Karpas-422 (cell line): ENCODE measurements at regions not wholly inside any gene's neighbourhood (a gene's known extent, or its start where the extent isn't known, plus 50 kb on each side); places are given as distances from the start of the nearest gene placed in this dataset.

Source experiments
- DNase-seq: peaks from one replicate; pipeline ENCODE4 v3.0.0-alpha.2; 2015
- H2AFZ ChIP-seq: fragments of 200-600 bp; sonication (generic); 2 replicates; pipeline ENCODE4 v1.6.1; 2014; ENCODE audit warnings: antibody characterized with exemption, low read length, mixed read lengths
- H3K27ac ChIP-seq: fragments of 200-600 bp; sonication (generic); 2 replicates; pipeline ENCODE4 v1.5.1; 2014; ENCODE audit warnings: mild to moderate bottlenecking, low read length, moderate library complexity
- H3K27me3 ChIP-seq: fragments of 200-600 bp; sonication (generic); 2 replicates; pipeline ENCODE4 v1.6.1; 2014; ENCODE audit warnings: low read length, mixed read lengths
- H3K36me3 ChIP-seq: fragments of 200-600 bp; sonication (generic); 2 replicates; pipeline ENCODE4 v1.6.1; 2014; ENCODE audit warnings: low read length, mixed read lengths; ENCODE audit not compliant: insufficient read depth
- H3K4me1 ChIP-seq: fragments of 200-600 bp; sonication (generic); 2 replicates; pipeline ENCODE4 v1.6.1; 2014; ENCODE audit warnings: mild to moderate bottlenecking, low read length, mixed read lengths
- H3K4me2 ChIP-seq: fragments of 200-600 bp; sonication (generic); 2 replicates; pipeline ENCODE4 v1.6.1; 2014; ENCODE audit warnings: low read length, low read depth, mild to moderate bottlenecking; ENCODE audit not compliant: poor library complexity, severe bottlenecking
- H3K4me3 ChIP-seq: fragments of 200-600 bp; sonication (generic); 2 replicates; pipeline ENCODE4 v1.5.1; 2014; ENCODE audit warnings: mild to moderate bottlenecking, antibody characterized with exemption, low read length, mixed read lengths
- H3K79me2 ChIP-seq: fragments of 200-600 bp; sonication (generic); 2 replicates; pipeline ENCODE4 v1.6.1; 2014; ENCODE audit warnings: mild to moderate bottlenecking, low read length, mixed read lengths
- H3K9ac ChIP-seq: fragments of 200-600 bp; sonication (generic); 2 replicates; pipeline ENCODE4 v1.6.0; 2014; ENCODE audit warnings: low read length
- H3K9me2 ChIP-seq: fragments of 200-600 bp; sonication (generic), shearing (Covaris generic); replicated peaks from 2 replicates; pipeline ENCODE4 v1.6.0; 2014; ENCODE audit warnings: mild to moderate bottlenecking, low read length, moderate library complexity; ENCODE audit not compliant: insufficient read depth
- H3K9me3 ChIP-seq: fragments of 300-700, 200-600 bp; sonication (generic); 2 replicates; pipeline ENCODE4 v1.6.1; 2014; ENCODE audit warnings: low read length, mixed read lengths
- H4K20me1 ChIP-seq: fragments of 200-600 bp; sonication (generic); 2 replicates; pipeline ENCODE4 v1.6.1; 2014; ENCODE audit warnings: mild to moderate bottlenecking, antibody characterized with exemption, low read length, low read depth; ENCODE audit not compliant: insufficient read depth

GRCh38 chr12:30874455-30875321 is 51.9 kb upstream of the TSPAN11 start:
- no peak overlapping the region for H3K4me2 ChIP-seq
- no peak for DNase-seq
- H3K4me1 ChIP-seq: no peaks in the 10 kb centered on the region
- H3K36me3 ChIP-seq: no peaks in the 10 kb centered on the region
- H3K9me2 ChIP-seq: no peaks in the 10 kb centered on the region
- no peak overlapping the region for H3K9ac ChIP-seq
- no peaks in the 10 kb centered on the region for H3K9me3 ChIP-seq
- H4K20me1 ChIP-seq: no peaks in the 10 kb centered on the region
- H2AFZ ChIP-seq: no peak overlapping the region
- H3K27me3 ChIP-seq: no peaks in the 10 kb centered on the region
- no peak overlapping the region for H3K4me3 ChIP-seq
- H3K79me2 ChIP-seq: no peaks in the 10 kb centered on the region
- H3K27ac ChIP-seq: no peak overlapping the region

DNA sequence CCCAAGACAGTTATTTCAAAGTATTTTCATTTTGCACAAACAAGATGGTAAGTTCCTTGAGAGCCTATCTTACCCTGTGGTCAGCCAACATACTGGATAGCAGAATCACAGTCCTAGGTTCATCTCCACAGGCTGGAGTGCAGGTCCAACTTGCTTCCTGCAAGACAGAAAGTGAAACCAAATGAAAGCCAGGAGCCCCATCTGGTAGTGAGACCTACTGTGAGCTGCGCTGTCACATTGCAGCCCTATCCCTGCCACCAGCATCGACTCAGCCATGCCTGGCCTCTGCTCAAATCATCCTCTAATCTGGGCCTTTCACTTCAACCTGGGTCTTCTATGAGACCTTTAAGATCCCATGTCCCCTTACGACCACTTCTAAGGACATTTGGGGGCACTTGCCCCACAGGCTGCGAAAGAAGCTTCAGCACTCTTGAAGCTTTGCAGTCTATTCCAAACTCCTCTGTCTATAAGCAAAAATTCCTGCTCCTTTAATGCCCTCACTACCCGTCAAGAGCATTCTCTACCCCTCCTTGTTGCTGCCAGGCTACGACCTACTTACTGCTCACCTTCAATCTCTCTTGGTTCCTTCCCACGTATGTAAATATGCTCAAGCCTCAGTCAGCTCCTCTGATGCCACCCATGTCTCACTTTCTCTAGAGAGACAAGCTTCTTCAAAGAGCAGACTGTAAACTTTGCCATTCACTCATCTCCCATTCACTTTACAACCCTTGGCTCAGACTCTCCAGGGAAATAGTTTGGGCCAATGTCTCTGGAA is 55.9 kb upstream of the TSPAN11 start:
- no peaks in the 10 kb centered on the region for H3K79me2 ChIP-seq
- H3K9me3 ChIP-seq: no peaks in the 10 kb centered on the region
- H3K9me2 ChIP-seq: no peaks in the 10 kb centered on the region
- H4K20me1 ChIP-seq: no peaks in the 10 kb centered on the region
- no peaks in the 10 kb centered on the region for H3K4me1 ChIP-seq
- no peak overlapping the region for H3K4me3 ChIP-seq
- no peak overlapping the region for H2AFZ ChIP-seq
- DNase-seq: no peak
- no peak overlapping the region for H3K4me2 ChIP-seq
- H3K27me3 ChIP-seq: no peaks in the 10 kb centered on the region
- H3K9ac ChIP-seq: no peak overlapping the region
- H3K36me3 ChIP-seq: no peaks in the 10 kb centered on the region
- H3K27ac ChIP-seq: no peak overlapping the region

- H3K27ac ChIP-seq: no peak overlapping the region
- H3K4me3 ChIP-seq: no peak overlapping the region
- H3K36me3 ChIP-seq: no peaks in the 10 kb centered on the region
- H4K20me1 ChIP-seq: no peaks in the 10 kb centered on the region
- no peaks in the 10 kb centered on the region for H3K9me2 ChIP-seq
- no peak for DNase-seq
- H2AFZ ChIP-seq: no peak overlapping the region
- no peaks in the 10 kb centered on the region for H3K4me1 ChIP-seq
- no peak overlapping the region for H3K4me2 ChIP-seq
- no peak overlapping the region for H3K9ac ChIP-seq
- no peaks in the 10 kb centered on the region for H3K9me3 ChIP-seq
- no peaks in the 10 kb centered on the region for H3K79me2 ChIP-seq
- no peaks in the 10 kb centered on the region for H3K27me3 ChIP-seq
These were observed 59.1 kb upstream of the TSPAN11 start for GRCh38 chr12:30867415-30867814.

- H3K4me3 ChIP-seq: no peak overlapping the region
- no peak for DNase-seq
These were observed 60.3 kb upstream of the TSPAN11 start for GRCh38 chr12:30866256-30866655.

DNA sequence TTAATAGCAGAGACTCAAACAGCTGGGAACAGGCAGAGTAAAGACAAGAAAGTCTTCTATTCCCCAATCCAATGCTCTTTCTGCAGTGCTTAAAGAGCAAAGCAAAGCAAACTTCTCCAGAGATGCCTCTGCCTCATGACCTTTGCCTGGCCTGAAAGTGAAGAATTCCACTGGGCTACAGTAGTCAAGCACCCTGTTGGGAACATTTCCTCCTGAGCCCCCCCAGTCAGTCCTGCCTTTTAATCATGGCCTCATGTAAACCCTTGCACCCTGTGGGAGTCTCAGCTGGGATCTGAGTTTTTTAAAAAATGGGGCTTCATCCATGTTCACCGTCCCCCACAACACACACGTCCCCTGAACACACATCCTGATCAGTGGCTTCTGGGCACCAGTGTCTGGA is 62.7 kb upstream of the TSPAN11 start:
- no peaks in the 10 kb centered on the region for H3K9me3 ChIP-seq
- no peak overlapping the region for H2AFZ ChIP-seq
- no peaks in the 10 kb centered on the region for H3K9me2 ChIP-seq
- no peak for DNase-seq
- no peak overlapping the region for H3K9ac ChIP-seq
- no peak overlapping the region for H3K27ac ChIP-seq
- no peaks in the 10 kb centered on the region for H3K4me1 ChIP-seq
- H3K79me2 ChIP-seq: no peaks in the 10 kb centered on the region
- no peak overlapping the region for H3K4me3 ChIP-seq
- H4K20me1 ChIP-seq: no peaks in the 10 kb centered on the region
- no peaks in the 10 kb centered on the region for H3K27me3 ChIP-seq
- no peak overlapping the region for H3K4me2 ChIP-seq
- no peaks in the 10 kb centered on the region for H3K36me3 ChIP-seq

More at GRCh38 chr12:30866256-30866655, 60.3 kb upstream of the TSPAN11 start:
- Histone ChIP-seq H3K27ac (no peak overlapping the region), H4K20me1 (no peaks in the 10 kb centered on the region), H3K9ac (no peak overlapping the region), H3K79me2 (no peaks in the 10 kb centered on the region), H3K36me3 (no peaks in the 10 kb centered on the region), H3K9me3 (no peaks in the 10 kb centered on the region), H3K4me2 (no peak overlapping the region), H3K4me1 (no peaks in the 10 kb centered on the region), H2AFZ (no peak overlapping the region), H3K9me2 (no peaks in the 10 kb centered on the region), H3K27me3 (no peaks in the 10 kb centered on the region)

- Histone ChIP-seq H3K79me2 (no peaks in the 10 kb centered on the region), H3K9me3 (no peaks in the 10 kb centered on the region), H3K27me3 (no peaks in the 10 kb centered on the region), H3K27ac (no peak overlapping the region), H4K20me1 (no peaks in the 10 kb centered on the region), H3K9ac (no peak overlapping the region), H3K9me2 (no peaks in the 10 kb centered on the region), H3K4me2 (no peak overlapping the region), H3K36me3 (no peaks in the 10 kb centered on the region), H3K4me1 (no peaks in the 10 kb centered on the region), H2AFZ (no peak overlapping the region), H3K4me3 (no peak overlapping the region)
- no peak for DNase-seq
These were observed 64.1 kb upstream of the TSPAN11 start for GRCh38 chr12:30862486-30862885.

DNA sequence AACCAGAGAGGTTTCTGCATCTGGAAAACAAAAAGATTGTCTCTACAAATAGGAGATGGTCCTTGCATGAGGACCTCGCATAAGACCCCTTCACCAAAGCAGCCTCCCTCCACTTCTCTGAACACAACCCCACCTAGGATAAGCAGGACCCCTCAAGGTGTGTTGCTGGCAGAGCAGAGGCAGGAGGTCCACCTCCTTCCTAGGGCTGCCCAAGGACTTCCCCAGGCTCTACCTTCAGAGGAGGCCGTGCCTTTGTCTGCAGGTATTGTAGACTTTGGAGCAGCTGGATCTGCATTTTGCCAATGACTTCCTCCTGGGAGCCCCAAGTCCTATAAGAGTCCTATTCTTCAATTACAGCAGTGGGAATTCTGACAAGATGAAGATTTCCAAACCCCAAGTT is 67.3 kb upstream of the TSPAN11 start:
- H3K36me3 ChIP-seq: no peaks in the 10 kb centered on the region
- DNase-seq: no peak
- no peak overlapping the region for H3K27ac ChIP-seq

GRCh38 chr12:30858471-30858870 is 68.1 kb upstream of the TSPAN11 start:
- Histone ChIP-seq H3K9me3 (no peaks in the 10 kb centered on the region), H2AFZ (no peak overlapping the region), H3K27me3 (no peaks in the 10 kb centered on the region), H3K4me3 (no peak overlapping the region), H3K4me2 (no peak overlapping the region), H4K20me1 (no peaks in the 10 kb centered on the region), H3K36me3 (no peaks in the 10 kb centered on the region), H3K9me2 (no peaks in the 10 kb centered on the region), H3K27ac (no peak overlapping the region), H3K79me2 (no peaks in the 10 kb centered on the region), H3K9ac (no peak overlapping the region), H3K4me1 (no peaks in the 10 kb centered on the region)
- no peak for DNase-seq

More for the DNA sequence above, 67.3 kb upstream of the TSPAN11 start:
- Histone ChIP-seq H3K4me3 (no peak overlapping the region), H3K9ac (no peak overlapping the region), H3K79me2 (no peaks in the 10 kb centered on the region), H3K9me3 (no peaks in the 10 kb centered on the region), H3K4me1 (no peaks in the 10 kb centered on the region), H4K20me1 (no peaks in the 10 kb centered on the region), H2AFZ (no peak overlapping the region), H3K4me2 (no peak overlapping the region), H3K27me3 (no peaks in the 10 kb centered on the region), H3K9me2 (no peaks in the 10 kb centered on the region)
